Breast epithelium (tissue), 4 donors: ENCODE measurements at regions not wholly inside any gene's neighbourhood (a gene's known extent, or its start where the extent isn't known, plus 50 kb on each side); places are given as distances from the start of the nearest gene placed in this dataset.

Experiments used
- DNase-seq, 2 donors: peaks; one replicate each; pipeline ENCODE4 v3.0.0-alpha.2; 2019; ENCODE audit warnings: low spot score in 2 of 2
- H3K27ac ChIP-seq, 2 donors: fragments of 200-600 bp; sonication (generic) in 1 of 2; one replicate each; pipeline ENCODE4 v1.5.1; 2016 to 2019; ENCODE audit warnings: mild to moderate bottlenecking in 1 of 2
- H3K27me3 ChIP-seq, 2 donors: fragments of 200-600 bp; sonication (generic) in 1 of 2; one replicate each; pipeline versions ENCODE4 v1.5.1 to v1.6.0; 2017 to 2019; ENCODE audit warnings: control low read depth in 1 of 2, mild to moderate bottlenecking in 1 of 2
- H3K36me3 ChIP-seq: fragments of 200-600 bp; one replicate; pipeline ENCODE4 v1.5.1; 2019
- H3K4me1 ChIP-seq, 2 donors: fragments of 200-600 bp; sonication (generic); one replicate each; pipeline ENCODE4 v1.5.1; 2016 to 2019; ENCODE audit warnings: control low read depth in 1 of 2
- H3K4me3 ChIP-seq, 3 donors: fragments of 200-600 bp; sonication (generic); 1 replicate in 2 of 3; 2 replicates in 1 of 3; pipeline ENCODE4 v1.5.1; 2016 to 2019; ENCODE audit warnings: mild to moderate bottlenecking in 3 of 3, moderate library complexity in 2 of 3
- H3K9me3 ChIP-seq, 2 donors: fragments of 200-600 bp; sonication (generic) in 1 of 2; one replicate each; pipeline ENCODE4 v1.5.1; 2016 to 2019; ENCODE audit warnings: control low read depth in 1 of 2
- POLR2A ChIP-seq: fragments of 450-650 bp; IDR thresholded peaks from one replicate; pipeline ENCODE4 v1.6.1; 2016; ENCODE audit warnings: antibody characterized with exemption, mild to moderate bottlenecking, moderate library complexity
- POLR2AphosphoS5 ChIP-seq, 3 donors: sonication (generic); formaldehyde crosslinking; IDR thresholded peaks; one replicate each; pipeline ENCODE4 v1.6.1; 2017; ENCODE audit warnings: antibody characterized with exemption in 3 of 3
- intact Hi-C: fragments of 100-400 bp; cut with DNase I; formaldehyde crosslinking; loops from one replicate; pipeline ENCODE4 v1.15.1; 2023; ENCODE audit warnings: low total_unique reads
- TF ChIP-seq, protein P1 (sequence below), 3 donors: fragments of 450-650 bp; IDR thresholded peaks; one replicate each; pipeline ENCODE4 v1.5.1; 2016 to 2017; ENCODE audit warnings: antibody characterized with exemption in 3 of 3, mild to moderate bottlenecking in 3 of 3, moderate library complexity in 3 of 3

- Histone ChIP-seq H3K27me3 (no peaks in the 10 kb centered on the region), H3K36me3 (no peaks in the 10 kb centered on the region), H3K4me1 (no peaks in the 10 kb centered on the region), H3K4me3 (no peak overlapping the region), H3K9me3 (no peaks in the 10 kb centered on the region), H3K27ac (no peak overlapping the region)
- DNase-seq: no peak
- intact Hi-C loops: no loop called here
- TF ChIP-seq, protein P1, sequence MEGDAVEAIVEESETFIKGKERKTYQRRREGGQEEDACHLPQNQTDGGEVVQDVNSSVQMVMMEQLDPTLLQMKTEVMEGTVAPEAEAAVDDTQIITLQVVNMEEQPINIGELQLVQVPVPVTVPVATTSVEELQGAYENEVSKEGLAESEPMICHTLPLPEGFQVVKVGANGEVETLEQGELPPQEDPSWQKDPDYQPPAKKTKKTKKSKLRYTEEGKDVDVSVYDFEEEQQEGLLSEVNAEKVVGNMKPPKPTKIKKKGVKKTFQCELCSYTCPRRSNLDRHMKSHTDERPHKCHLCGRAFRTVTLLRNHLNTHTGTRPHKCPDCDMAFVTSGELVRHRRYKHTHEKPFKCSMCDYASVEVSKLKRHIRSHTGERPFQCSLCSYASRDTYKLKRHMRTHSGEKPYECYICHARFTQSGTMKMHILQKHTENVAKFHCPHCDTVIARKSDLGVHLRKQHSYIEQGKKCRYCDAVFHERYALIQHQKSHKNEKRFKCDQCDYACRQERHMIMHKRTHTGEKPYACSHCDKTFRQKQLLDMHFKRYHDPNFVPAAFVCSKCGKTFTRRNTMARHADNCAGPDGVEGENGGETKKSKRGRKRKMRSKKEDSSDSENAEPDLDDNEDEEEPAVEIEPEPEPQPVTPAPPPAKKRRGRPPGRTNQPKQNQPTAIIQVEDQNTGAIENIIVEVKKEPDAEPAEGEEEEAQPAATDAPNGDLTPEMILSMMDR (IDR thresholded peaks at IDR 0.05): no peak
- TF ChIP-seq POLR2A (no peak), POLR2AphosphoS5 (IDR thresholded peaks at IDR 0.05) (no peak)
These were observed 161.9 kb upstream of the RASSF8 start for GRCh38 chr12:25796523-25797000.

GRCh38 chr12:25797386-25797785, 161.1 kb upstream of the RASSF8 start:
- TF ChIP-seq POLR2AphosphoS5 (IDR thresholded peaks at IDR 0.05): no peak
- TF ChIP-seq POLR2A: no peak
- TF ChIP-seq, protein P1 (IDR thresholded peaks at IDR 0.05): no peak
- Histone ChIP-seq H3K4me1 (no peaks in the 10 kb centered on the region), H3K27me3 (no peaks in the 10 kb centered on the region)

GRCh38 chr12:25797949-25798348, 160.5 kb upstream of the RASSF8 start:
- no peak overlapping the region for H3K27ac ChIP-seq
- intact Hi-C loops: no loop called here
- no peaks in the 10 kb centered on the region for H3K4me1 ChIP-seq
- no peaks in the 10 kb centered on the region for H3K27me3 ChIP-seq
- H3K36me3 ChIP-seq: no peaks in the 10 kb centered on the region
- no peak overlapping the region for H3K4me3 ChIP-seq
- no peaks in the 10 kb centered on the region for H3K9me3 ChIP-seq
- TF ChIP-seq POLR2A (no peak), POLR2AphosphoS5 (IDR thresholded peaks at IDR 0.05) (no peak)
- TF ChIP-seq, protein P1 (IDR thresholded peaks at IDR 0.05): no peak
- no peak for DNase-seq

More at GRCh38 chr12:25797386-25797785, 161.1 kb upstream of the RASSF8 start:
- Histone ChIP-seq H3K9me3 (no peaks in the 10 kb centered on the region), H3K27ac (no peak overlapping the region), H3K4me3 (no peak overlapping the region), H3K36me3 (no peaks in the 10 kb centered on the region)
- no peak for DNase-seq
- intact Hi-C loops: no loop called here

DNA sequence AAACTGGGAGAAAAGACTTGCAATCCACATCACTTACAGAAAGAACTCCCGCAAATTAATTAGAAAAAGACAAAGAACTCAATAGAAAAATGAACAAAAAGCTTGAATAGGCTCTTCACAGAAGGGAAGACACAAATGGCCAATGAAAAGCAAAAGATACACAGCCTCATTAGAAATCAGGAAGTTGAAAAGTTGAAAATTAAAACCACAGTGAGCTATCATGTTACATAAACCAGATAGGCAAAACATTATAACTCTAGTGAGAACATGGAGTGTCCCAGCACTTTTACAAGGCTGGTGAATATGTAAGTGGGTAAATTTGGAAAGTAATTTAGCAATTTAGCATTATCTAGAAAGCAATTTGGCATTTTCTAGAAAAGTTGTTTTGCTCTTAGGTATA, 158.4 kb upstream of the RASSF8 start:
- Histone ChIP-seq H3K27ac (no peak overlapping the region), H3K9me3 (no peaks in the 10 kb centered on the region), H3K4me3 (no peak overlapping the region), H3K27me3 (no peaks in the 10 kb centered on the region), H3K36me3 (no peaks in the 10 kb centered on the region), H3K4me1 (no peaks in the 10 kb centered on the region)
- TF ChIP-seq POLR2AphosphoS5 (IDR thresholded peaks at IDR 0.05): no peak
- TF ChIP-seq, protein P1 (IDR thresholded peaks at IDR 0.05): no peak
- DNase-seq: no peak
- intact Hi-C loops: no loop called here

DNA sequence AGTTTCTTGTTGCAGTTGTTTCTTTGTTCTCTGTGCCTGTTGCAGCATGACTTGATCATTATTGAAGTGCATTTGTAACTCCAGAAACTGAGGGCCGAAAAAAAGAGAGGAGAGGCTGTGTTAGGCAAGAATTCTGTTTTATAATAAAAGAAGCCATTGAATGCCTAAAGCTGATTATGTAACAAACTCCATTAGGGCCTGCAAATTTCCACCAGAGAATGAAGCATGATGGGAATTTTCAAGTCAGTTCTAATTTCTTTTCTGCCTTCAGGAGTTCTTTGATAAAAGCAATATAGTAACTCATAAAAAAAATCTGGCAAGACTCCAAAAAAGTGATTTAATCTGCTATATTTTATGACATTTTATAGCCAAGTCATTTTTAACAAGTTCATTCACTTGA, 156.7 kb upstream of the RASSF8 start:
- Histone ChIP-seq H3K27me3 (no peaks in the 10 kb centered on the region), H3K4me1 (no peaks in the 10 kb centered on the region), H3K36me3 (no peaks in the 10 kb centered on the region), H3K27ac (no peak overlapping the region), H3K9me3 (no peaks in the 10 kb centered on the region), H3K4me3 (no peak overlapping the region)
- DNase-seq: no peak
- intact Hi-C loops: no loop called here
- no peak for TF ChIP-seq POLR2AphosphoS5 (IDR thresholded peaks at IDR 0.05)
- TF ChIP-seq, protein P1 (IDR thresholded peaks at IDR 0.05): no peak
